ENCODE measurements at regions not wholly inside any gene's neighbourhood (a gene's known extent, or its start where the extent isn't known, plus 50 kb on each side); places are given as distances from the start of the nearest gene placed in this dataset.

DNA sequence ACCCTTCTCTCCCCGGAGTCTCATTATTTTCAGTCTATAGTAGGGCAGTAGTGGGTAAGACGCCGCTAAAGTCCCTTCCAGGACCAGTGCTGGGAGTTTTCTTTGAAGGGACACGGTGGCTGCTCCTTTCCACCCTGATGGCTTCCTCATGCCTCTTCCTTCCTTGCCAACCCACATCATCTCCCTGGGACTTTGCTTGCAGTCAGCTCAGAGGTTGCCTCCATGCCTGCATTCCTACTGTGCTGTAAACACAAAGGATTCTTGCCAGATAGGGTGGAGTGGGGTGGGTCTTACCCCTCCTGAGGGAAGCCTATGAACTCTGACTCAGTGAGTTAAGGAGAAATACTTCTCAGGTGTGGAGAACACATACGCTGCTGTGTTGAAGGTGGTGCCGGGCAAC, 59.9 kb upstream of the IGFBP3 start:
- POLR2A ChIA-PET: no interaction called here
- no peaks in the 10 kb centered on the region for H3K9me3 Mint-ChIP-seq
- H3K27ac Mint-ChIP-seq: no peak overlapping the region
- H3K27me3 Mint-ChIP-seq: no peaks in the 10 kb centered on the region
- intact Hi-C loops (cut with micrococcal nuclease): no loop called here
- no peak for TF ChIP-seq CTCF (IDR thresholded peaks at IDR 0.05)
- CTCF ChIA-PET: no interaction called here
- peaks cover 2% of the 10 kb centered on the region for H3K36me3 Mint-ChIP-seq (ENCODE audit: low read depth)
- peaks cover 7% of the 10 kb centered on the region for H3K4me1 Mint-ChIP-seq (ENCODE audit: low read depth)
- DNase-seq (no peak), ATAC-seq (no peak)
- no peak overlapping the region for H3K4me3 Mint-ChIP-seq

GRCh38 chr7:45980181-45980905, 59.3 kb upstream of the IGFBP3 start:
- ChIA-PET CTCF (no interaction called here), POLR2A (no interaction called here)
- intact Hi-C loops (cut with micrococcal nuclease): no loop called here
- DNase-seq: no peak
- TF ChIP-seq CTCF (IDR thresholded peaks at IDR 0.05): no peak
- no peak overlapping the region for H3K4me3 Mint-ChIP-seq
- H3K36me3 Mint-ChIP-seq (ENCODE audit: low read depth): peaks cover 2% of the 10 kb centered on the region
- no peak for ATAC-seq
- peaks cover 7% of the 10 kb centered on the region for H3K4me1 Mint-ChIP-seq (ENCODE audit: low read depth)
- no peak overlapping the region for H3K27ac Mint-ChIP-seq
- no peaks in the 10 kb centered on the region for H3K9me3 Mint-ChIP-seq
- no peaks in the 10 kb centered on the region for H3K27me3 Mint-ChIP-seq

DNA sequence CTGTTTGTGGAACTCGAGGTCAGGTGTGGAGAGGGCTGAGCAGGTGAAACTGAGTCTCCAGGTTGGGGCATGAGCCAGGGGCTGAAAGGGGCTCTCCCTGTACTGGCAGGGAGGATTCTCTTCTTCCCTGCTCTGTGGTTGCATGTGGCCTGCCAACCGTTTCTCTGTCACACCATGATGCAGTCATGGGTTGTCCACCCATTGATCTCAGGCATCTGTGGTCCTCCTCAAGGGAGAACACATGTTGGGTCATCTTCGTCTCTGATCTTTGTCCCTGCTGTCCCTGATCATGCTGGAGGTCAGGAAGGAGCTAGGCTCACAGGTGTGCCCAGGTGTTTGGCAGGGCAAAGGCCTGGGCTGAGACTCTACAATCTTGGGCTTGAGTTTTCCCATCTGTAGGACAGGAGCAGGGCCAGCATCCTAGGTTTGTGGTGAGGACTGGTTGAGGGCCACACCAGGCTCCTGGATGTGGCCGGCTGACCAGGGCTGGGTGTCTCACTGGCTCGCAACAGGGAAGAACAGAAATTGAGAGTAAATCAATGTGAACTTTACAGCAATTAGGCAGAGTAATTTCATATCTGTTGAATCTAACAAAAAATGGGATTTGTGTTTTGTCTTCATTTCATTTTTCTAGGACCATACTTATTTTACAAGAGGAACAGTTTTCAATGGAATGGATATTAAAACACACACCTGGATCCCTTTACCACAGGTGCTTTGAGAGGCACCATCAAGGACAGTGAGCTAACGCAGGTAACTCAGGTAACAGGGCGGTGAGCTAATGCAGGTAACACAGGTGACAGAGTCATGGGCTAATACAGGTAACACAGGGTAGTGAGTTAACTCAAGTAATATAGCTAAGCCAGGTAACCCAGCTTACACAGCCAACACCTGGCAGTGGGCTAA, 58.5 kb upstream of the IGFBP3 start:
- peaks cover 7% of the 10 kb centered on the region for H3K4me1 Mint-ChIP-seq (ENCODE audit: low read depth)
- ChIA-PET CTCF (no interaction called here), POLR2A (no interaction called here)
- TF ChIP-seq CTCF (IDR thresholded peaks at IDR 0.05): no peak
- H3K27ac Mint-ChIP-seq: no peak overlapping the region
- intact Hi-C loops (cut with micrococcal nuclease): no loop called here
- H3K4me3 Mint-ChIP-seq: no peak overlapping the region
- ATAC-seq (no peak), DNase-seq (no peak)
- H3K9me3 Mint-ChIP-seq: no peaks in the 10 kb centered on the region
- peaks cover 2% of the 10 kb centered on the region for H3K36me3 Mint-ChIP-seq (ENCODE audit: low read depth)
- no peaks in the 10 kb centered on the region for H3K27me3 Mint-ChIP-seq

DNA sequence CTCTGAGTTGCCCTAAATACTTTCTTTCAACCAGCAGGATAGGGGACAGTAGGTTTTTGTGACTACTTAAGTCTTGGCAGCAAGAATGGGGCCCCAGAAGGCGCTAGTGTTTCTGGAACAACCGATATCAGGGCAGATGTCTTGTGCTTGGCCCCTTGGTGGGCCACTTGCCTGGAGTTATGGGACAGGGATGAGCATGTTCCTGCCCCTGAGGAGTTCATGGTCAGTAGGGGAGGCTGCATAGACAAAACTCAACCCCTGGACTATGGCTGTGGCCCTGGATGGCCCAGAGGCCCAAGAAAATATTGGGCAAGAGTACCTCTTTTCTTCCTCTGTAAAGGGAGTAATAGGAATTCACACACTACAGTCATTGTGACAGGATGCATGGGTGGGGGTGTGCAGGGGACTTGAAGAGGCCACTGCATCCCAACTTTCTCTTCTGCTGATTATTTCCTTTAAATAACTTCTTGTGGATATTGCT, 57.7 kb upstream of the IGFBP3 start:
- Mint-ChIP-seq H3K9me3 (no peaks in the 10 kb centered on the region), H3K27me3 (no peaks in the 10 kb centered on the region), H3K27ac (no peak overlapping the region), H3K4me3 (no peak overlapping the region), H3K36me3 (ENCODE audit: low read depth) (peaks cover 2% of the 10 kb centered on the region), H3K4me1 (ENCODE audit: low read depth) (peaks cover 7% of the 10 kb centered on the region)
- no peak for TF ChIP-seq CTCF (IDR thresholded peaks at IDR 0.05)
- CTCF ChIA-PET: interaction anchor here (1.4 kb wide), 1 partner anchor 56 kb away, joined by 3 read pairs; no protein-coding TSS in a partner anchor
- intact Hi-C loops (cut with micrococcal nuclease): no loop called here
- POLR2A ChIA-PET: no interaction called here
- no peak for ATAC-seq
- no peak for DNase-seq
